Peyer's patch (tissue), 4 donors: ENCODE measurements at regions not wholly inside any gene's neighbourhood (a gene's known extent, or its start where the extent isn't known, plus 50 kb on each side); places are given as distances from the start of the nearest gene placed in this dataset.
A peak's percentile ranks its signal among the peaks of the same experiment; 100 is the strongest.

Experiments used
- DNase-seq, 3 donors: peaks; one replicate each; pipeline ENCODE4 v3.0.0-alpha.2; 2017 to 2019
- H3K27ac ChIP-seq, 4 donors: fragments of 200-600 bp; sonication (generic); one replicate each; pipeline ENCODE4 v1.5.1; 2016 to 2019
- H3K27me3 ChIP-seq, 2 donors: fragments of 200-600 bp; sonication (generic); one replicate each; pipeline ENCODE4 v1.5.1; 2019
- H3K36me3 ChIP-seq, 3 donors: fragments of 200-600 bp; sonication (generic); one replicate each; pipeline ENCODE4 v1.5.1; 2016 to 2019
- H3K4me1 ChIP-seq, 4 donors: fragments of 200-600 bp; sonication (generic); one replicate each; pipeline ENCODE4 v1.5.1; 2016 to 2019
- H3K4me3 ChIP-seq, 4 donors: fragments of 200-600 bp; sonication (generic); 1 replicate in 3 of 4; 2 replicates in 1 of 4; pipeline ENCODE4 v1.5.1; 2016 to 2019; ENCODE audit warnings: mild to moderate bottlenecking in 1 of 4
- H3K9me3 ChIP-seq, 4 donors: fragments of 200-600 bp; sonication (generic); one replicate each; pipeline ENCODE4 v1.5.1; 2016 to 2019; ENCODE audit warnings: mild to moderate bottlenecking in 1 of 4
- POLR2A ChIP-seq, 2 donors: fragments of 450-650 bp; IDR thresholded peaks; one replicate each; pipeline ENCODE4 v1.5.1; 2017; ENCODE audit warnings: antibody characterized with exemption in 2 of 2, mild to moderate bottlenecking in 2 of 2, moderate library complexity in 2 of 2
- TF ChIP-seq, protein P1 (sequence below), 6 experiments: fragments of 450-650 bp in 4 of 6; fragments of 200-600 bp in 2 of 6; sonication (generic) in 1 of 6; IDR thresholded peaks; one replicate each; pipeline ENCODE4 v1.5.1; 2017 to 2019; ENCODE audit warnings: antibody characterized with exemption in 6 of 6, mild to moderate bottlenecking in 3 of 6, moderate library complexity in 1 of 6

DNA sequence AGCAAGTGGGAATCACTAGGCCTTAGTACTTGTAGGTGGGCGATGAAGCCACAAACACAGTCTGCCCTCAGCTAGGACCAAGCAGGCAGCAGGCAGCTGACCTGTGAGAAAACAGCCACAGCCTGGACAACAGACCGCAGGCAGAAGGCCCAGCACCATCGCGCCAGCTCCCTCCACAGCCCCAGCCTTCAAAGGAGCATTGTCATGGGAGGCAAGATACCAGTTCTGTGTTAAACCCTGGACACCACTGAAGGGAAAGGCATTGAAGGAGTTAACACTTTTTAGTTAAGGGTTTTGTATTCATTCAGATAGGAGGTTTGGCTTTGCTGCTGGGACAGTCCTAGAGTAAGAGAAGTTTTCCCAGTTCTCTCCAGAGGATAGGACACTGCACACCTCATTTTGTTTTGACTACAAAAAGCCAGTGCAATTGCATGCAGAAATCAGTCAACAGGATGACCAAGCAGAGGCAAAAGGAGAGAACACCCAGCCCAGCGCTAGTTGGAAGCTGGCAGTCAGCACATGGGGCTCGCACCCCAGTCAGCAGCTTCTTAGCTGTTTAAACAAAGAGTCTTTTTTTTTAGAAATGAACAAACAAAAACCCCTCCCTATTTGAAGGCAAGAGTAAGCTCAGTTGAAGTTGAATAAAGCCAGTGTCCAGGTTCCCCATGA, 286.1 kb upstream of the TPM1 start:
- no peaks in the 10 kb centered on the region for H3K27me3 ChIP-seq
- H3K27ac ChIP-seq, result no peak overlapping the region
- no peak for DNase-seq
- H3K4me1 ChIP-seq, result no peaks in the 10 kb centered on the region
- H3K9me3 ChIP-seq, result no peaks in the 10 kb centered on the region
- TF ChIP-seq, protein P1, sequence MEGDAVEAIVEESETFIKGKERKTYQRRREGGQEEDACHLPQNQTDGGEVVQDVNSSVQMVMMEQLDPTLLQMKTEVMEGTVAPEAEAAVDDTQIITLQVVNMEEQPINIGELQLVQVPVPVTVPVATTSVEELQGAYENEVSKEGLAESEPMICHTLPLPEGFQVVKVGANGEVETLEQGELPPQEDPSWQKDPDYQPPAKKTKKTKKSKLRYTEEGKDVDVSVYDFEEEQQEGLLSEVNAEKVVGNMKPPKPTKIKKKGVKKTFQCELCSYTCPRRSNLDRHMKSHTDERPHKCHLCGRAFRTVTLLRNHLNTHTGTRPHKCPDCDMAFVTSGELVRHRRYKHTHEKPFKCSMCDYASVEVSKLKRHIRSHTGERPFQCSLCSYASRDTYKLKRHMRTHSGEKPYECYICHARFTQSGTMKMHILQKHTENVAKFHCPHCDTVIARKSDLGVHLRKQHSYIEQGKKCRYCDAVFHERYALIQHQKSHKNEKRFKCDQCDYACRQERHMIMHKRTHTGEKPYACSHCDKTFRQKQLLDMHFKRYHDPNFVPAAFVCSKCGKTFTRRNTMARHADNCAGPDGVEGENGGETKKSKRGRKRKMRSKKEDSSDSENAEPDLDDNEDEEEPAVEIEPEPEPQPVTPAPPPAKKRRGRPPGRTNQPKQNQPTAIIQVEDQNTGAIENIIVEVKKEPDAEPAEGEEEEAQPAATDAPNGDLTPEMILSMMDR (IDR thresholded peaks at IDR 0.05), result no peak
- no peak for TF ChIP-seq POLR2A (IDR thresholded peaks at IDR 0.05)
- peaks cover 0 to 28% (median 0%) of the 10 kb centered on the region in 3 donors for H3K36me3 ChIP-seq
- H3K4me3 ChIP-seq, result no peak overlapping the region

DNA sequence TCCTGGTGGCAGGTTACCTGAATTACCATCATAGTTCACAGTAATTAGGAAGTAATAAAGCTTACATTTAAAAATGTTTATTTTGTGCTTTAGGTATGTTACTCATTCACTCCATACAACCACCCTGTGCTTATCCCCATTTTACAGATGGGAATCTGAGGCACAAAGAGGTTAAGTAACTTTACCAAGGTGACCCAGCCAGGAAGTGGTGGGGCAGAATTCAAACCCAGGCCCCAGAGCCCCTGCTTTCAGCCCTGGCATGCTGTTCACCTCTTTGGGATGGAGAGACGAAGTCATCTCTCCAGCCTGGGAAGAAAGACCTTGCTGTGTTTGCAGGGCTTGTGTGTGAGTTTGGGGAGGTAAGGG, 285.6 kb upstream of the TPM1 start:
- Histone ChIP-seq H3K4me1 (no peaks in the 10 kb centered on the region), H3K27ac (no peak overlapping the region), H3K4me3 (no peak overlapping the region), H3K9me3 (no peaks in the 10 kb centered on the region), H3K27me3 (no peaks in the 10 kb centered on the region), H3K36me3 (peaks cover 0 to 30% (median 0%) of the 10 kb centered on the region in 3 donors)
- TF ChIP-seq, protein P1 (IDR thresholded peaks at IDR 0.05), result no peak
- TF ChIP-seq POLR2A (IDR thresholded peaks at IDR 0.05), result no peak
- DNase-seq, result no peak

DNA sequence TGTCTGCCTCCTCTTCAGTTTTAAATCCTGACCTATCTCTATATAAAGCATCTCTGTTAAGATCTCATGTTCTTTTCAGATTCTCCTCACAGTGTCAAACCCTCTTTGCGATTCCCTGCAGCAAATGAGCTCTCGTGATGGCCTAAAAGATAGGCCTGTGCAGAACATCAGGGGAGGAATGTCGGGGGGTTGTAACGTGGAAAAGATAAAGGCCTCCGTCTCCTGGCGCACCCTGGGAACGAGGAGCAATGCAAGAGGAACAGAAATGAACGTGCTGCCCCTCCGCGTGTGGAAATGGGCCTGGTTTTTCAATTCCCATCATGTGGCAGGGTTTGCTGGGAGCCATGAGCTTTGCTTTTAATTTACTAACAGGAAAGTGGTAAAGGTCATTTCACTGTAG, 285.0 kb upstream of the TPM1 start:
- no peak for DNase-seq
- TF ChIP-seq, protein P1 (IDR thresholded peaks at IDR 0.05), result no peak
- no peak for TF ChIP-seq POLR2A (IDR thresholded peaks at IDR 0.05)
- H3K27ac ChIP-seq, result peak overlapping the region in 2 of 4 donors; percentile 6 to 32
- no peaks in the 10 kb centered on the region for H3K4me1 ChIP-seq
- no peaks in the 10 kb centered on the region for H3K9me3 ChIP-seq
- no peak overlapping the region for H3K4me3 ChIP-seq
- H3K36me3 ChIP-seq, result peaks cover 0 to 31% (median 0%) of the 10 kb centered on the region in 3 donors
- no peaks in the 10 kb centered on the region for H3K27me3 ChIP-seq

DNA sequence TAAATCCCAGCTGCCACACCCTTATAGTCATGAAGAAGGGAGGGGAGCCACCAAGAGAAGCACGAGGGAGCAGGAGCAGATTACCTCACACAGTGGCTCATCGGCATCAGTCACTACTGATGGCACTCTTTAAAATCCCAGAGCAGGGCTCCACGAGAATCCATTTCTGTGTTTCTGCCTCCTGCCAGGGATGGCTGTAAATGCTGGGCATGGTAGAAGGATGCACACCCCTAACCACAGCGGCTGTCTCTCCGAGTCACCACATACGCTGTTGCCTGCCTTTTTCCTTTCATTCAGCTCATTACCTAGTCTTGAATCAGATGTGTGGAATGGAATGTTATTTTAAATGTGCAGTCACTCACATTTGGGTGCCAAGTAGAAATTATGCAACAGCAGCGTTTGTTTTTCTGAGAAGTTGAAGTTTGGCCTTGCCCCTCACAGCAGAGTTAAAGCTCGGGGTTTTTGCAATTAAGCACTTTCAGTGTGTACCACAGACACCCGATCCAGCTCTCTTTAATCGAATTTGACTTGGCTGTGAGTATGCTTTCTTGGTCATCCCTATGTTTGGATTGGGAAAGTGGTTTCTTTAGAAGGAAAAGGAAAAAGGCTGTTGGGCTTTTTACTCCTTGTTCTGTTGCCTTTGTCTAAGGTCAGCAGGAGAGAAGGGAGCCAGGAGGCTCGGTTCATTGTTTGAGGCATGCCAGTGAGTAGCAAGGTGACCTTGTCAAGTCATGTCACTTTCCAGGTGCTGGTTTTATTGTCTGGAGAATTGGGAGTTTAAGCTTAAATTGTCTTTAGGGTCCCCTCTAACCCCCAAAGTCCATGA, 284.2 kb upstream of the TPM1 start:
- TF ChIP-seq, protein P1 (IDR thresholded peaks at IDR 0.05), result no peak
- TF ChIP-seq POLR2A (IDR thresholded peaks at IDR 0.05), result no peak
- peaks cover 0 to 35% (median 0%) of the 10 kb centered on the region in 3 donors for H3K36me3 ChIP-seq
- no peak for DNase-seq
- H3K4me3 ChIP-seq, result no peak overlapping the region
- H3K4me1 ChIP-seq, result no peaks in the 10 kb centered on the region
- H3K9me3 ChIP-seq, result no peaks in the 10 kb centered on the region
- no peaks in the 10 kb centered on the region for H3K27me3 ChIP-seq
- H3K27ac ChIP-seq, result peak overlapping the region in 2 of 4 donors; percentile 6 to 32

DNA sequence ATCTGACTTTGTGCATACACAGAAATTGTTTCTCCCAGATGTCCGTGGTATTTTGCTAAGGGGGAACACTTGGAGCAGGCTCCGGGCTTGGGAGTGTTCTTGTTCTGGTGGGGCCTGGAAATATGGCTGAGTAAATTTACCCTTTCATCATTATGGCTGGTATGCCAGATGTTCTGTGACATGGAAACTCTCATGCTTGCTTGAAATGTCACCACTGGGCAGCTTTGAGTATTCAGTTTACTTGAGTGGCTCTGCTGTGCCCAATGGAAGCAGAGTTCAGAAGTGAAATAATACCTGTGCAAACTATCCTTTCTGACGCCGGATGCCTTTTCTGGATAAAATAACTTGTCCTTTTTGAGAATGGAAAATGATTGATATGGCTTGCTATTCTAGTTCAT, 283.6 kb upstream of the TPM1 start:
- Histone ChIP-seq H3K36me3 (peaks cover 0 to 37% (median 0%) of the 10 kb centered on the region in 3 donors), H3K4me1 (no peaks in the 10 kb centered on the region), H3K27me3 (no peaks in the 10 kb centered on the region), H3K27ac (peak overlapping the region in 1 of 4 donors; percentile 32), H3K4me3 (no peak overlapping the region), H3K9me3 (no peaks in the 10 kb centered on the region)
- no peak for TF ChIP-seq POLR2A (IDR thresholded peaks at IDR 0.05)
- TF ChIP-seq, protein P1 (IDR thresholded peaks at IDR 0.05), result no peak
- DNase-seq, result no peak
